Activated naive CD8-positive, alpha-beta T cell treated with anti-CD3 and anti-CD28 coated beads, Interleukin-2, amount 50 U/mL, for 24 hours (primary cell): ENCODE measurements at regions not wholly inside any gene's neighbourhood (a gene's known extent, or its start where the extent isn't known, plus 50 kb on each side); places are given as distances from the start of the nearest gene placed in this dataset.
"Not testable (repeated sequence)": the region's sequence is repeated elsewhere in the genome, so short reads cannot be mapped to it uniquely, and the experiment has no call there.

Experiments used
- ATAC-seq: fragments of 150-1000 bp; cut with Tn5 transposase; one replicate; pipeline ENCODE4 v1.10.0; 2021
- DNase-seq: peaks from one replicate; pipeline ENCODE4 v3.0.0; 2021
- H3K27ac Mint-ChIP-seq: one replicate; pipeline ENCODE4 v1.8.0; 2021; ENCODE audit warnings: mild to moderate bottlenecking, mixed read lengths
- H3K27me3 Mint-ChIP-seq: one replicate; pipeline ENCODE4 v1.8.0; 2021; ENCODE audit warnings: mixed read lengths
- H3K36me3 Mint-ChIP-seq: one replicate; pipeline ENCODE4 v1.8.0; 2021; ENCODE audit warnings: low read depth, mixed read lengths
- H3K4me1 Mint-ChIP-seq: one replicate; pipeline ENCODE4 v1.8.0; 2021; ENCODE audit warnings: mixed read lengths
- H3K4me3 Mint-ChIP-seq: one replicate; pipeline ENCODE4 v1.8.0; 2021; ENCODE audit warnings: mild to moderate bottlenecking, moderate library complexity, mixed read lengths
- H3K9me3 Mint-ChIP-seq: one replicate; pipeline ENCODE4 v1.8.0; 2021; ENCODE audit warnings: mixed read lengths

DNA sequence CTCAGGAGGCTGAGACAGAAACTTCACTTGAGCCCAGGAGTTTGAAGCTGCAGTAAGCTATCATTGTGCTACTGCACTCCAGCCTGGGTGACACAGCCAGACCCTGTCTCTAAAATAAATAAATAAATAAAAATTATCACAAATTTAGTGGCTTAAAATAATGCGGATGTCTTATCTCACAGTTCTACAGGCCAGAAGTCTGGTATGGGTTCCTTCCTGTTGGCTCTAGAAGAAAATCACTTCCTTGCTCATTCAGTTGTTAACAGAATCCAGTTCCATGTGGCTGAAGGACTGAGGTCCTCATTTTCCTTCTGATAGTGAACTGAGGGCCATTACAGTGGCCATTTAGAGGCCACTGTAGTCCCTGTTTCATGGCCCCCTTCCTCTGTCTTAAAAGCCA, 94.6 kb upstream of the S1PR1 start:
- DNase-seq (no peak), ATAC-seq (no peak)
- Mint-ChIP-seq H3K27ac (no peak overlapping the region), H3K36me3 (no peaks in the 10 kb centered on the region), H3K9me3 (no peaks in the 10 kb centered on the region), H3K4me3 (no peak overlapping the region), H3K4me1 (peaks cover 46% of the 10 kb centered on the region), H3K27me3 (no peaks in the 10 kb centered on the region)

DNA sequence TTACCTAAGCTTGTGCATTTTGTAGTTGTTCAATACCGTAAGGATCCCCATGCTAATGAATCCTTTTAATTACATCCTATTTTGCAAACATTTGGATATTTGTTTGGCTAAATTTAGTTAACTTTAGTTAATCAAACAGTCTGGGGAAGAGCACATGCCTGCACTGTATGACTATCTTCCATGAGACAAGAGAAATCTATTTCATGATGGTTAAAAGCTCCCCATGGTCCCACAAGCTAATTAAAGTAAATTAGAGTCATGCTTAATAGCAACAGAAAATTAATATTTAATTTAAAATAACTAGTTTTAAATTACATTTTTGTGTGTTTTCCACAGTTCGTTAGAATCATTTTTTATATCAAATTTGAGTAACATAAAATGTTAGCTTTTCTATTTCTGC, 95.4 kb upstream of the S1PR1 start:
- DNase-seq: no peak
- no peak for ATAC-seq

DNA sequence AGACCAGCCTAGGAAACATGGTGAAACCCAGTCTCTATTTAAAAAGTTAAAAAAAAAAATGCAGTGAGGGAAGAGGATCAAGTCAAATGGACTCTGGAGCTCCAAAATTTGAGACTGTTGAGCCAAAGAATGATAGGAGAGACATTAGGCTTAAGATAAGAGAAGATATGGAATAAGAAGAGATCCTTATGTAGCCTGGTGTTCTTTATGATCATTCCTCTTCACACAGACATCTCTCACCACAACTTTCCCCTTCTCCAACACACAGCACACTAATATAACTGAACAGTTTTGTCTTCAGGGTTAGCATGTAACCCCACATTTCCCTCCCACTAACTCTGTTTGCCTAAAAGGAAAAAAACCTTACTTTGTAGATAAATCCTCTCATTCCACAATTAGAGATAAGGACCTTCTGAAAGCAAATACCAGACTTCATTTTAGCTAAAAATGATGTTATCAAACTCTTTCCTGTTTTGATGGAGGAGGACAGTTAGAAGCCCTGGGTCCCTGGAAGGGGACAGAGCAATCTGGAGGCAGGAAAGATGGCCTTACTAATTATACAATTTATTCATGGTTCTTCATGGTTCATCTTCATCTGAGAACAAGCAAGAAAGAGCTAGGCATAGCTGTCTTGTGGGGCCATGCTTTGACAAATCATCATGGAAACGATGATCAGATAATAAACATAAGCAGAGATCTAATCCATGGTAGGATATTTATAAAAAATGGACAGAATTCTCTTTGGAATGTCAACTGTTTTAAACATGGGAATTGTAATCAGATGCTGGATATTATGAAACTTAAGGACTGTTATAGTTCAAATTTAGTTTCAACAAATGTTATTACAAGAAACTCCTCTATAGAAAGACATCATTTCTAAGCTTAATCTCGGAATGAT, 96.7 kb upstream of the S1PR1 start:
- H3K4me1 Mint-ChIP-seq: peaks cover 56% of the 10 kb centered on the region
- no peaks in the 10 kb centered on the region for H3K27me3 Mint-ChIP-seq
- DNase-seq: no peak
- H3K36me3 Mint-ChIP-seq: no peaks in the 10 kb centered on the region
- H3K9me3 Mint-ChIP-seq: no peaks in the 10 kb centered on the region
- no peak for ATAC-seq
- H3K4me3 Mint-ChIP-seq: no peak overlapping the region
- H3K27ac Mint-ChIP-seq: no peak overlapping the region

More for the DNA sequence above, 95.4 kb upstream of the S1PR1 start:
- no peak overlapping the region for H3K27ac Mint-ChIP-seq
- H3K9me3 Mint-ChIP-seq: no peaks in the 10 kb centered on the region
- H3K27me3 Mint-ChIP-seq: no peaks in the 10 kb centered on the region
- no peak overlapping the region for H3K4me3 Mint-ChIP-seq
- peaks cover 54% of the 10 kb centered on the region for H3K4me1 Mint-ChIP-seq
- no peaks in the 10 kb centered on the region for H3K36me3 Mint-ChIP-seq

DNA sequence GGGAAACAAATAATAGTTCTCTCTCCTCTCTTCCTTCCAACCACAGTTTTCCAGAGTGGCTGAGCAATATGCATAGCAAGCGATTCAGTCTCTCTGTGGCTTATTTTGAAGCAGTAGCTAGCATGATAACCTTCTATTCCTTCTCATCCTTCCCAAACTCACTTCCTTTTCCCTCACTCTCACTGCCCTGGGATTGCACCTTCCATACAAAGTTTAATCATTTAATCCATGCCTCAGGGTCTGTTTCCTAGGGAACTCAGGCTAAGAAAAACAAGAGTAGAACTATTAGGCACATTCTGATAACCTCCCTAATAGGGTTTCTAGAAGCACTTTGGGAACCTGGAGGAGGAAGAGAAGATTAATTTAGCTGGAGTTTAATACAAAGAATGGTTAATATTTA, 97.7 kb upstream of the S1PR1 start:
- H3K4me1 Mint-ChIP-seq: peaks cover 58% of the 10 kb centered on the region
- H3K27ac Mint-ChIP-seq: peak overlapping the region; percentile 25
- no peak for ATAC-seq
- no peaks in the 10 kb centered on the region for H3K9me3 Mint-ChIP-seq
- H3K27me3 Mint-ChIP-seq: no peaks in the 10 kb centered on the region
- no peak overlapping the region for H3K4me3 Mint-ChIP-seq
- DNase-seq: no peak
- no peaks in the 10 kb centered on the region for H3K36me3 Mint-ChIP-seq

DNA sequence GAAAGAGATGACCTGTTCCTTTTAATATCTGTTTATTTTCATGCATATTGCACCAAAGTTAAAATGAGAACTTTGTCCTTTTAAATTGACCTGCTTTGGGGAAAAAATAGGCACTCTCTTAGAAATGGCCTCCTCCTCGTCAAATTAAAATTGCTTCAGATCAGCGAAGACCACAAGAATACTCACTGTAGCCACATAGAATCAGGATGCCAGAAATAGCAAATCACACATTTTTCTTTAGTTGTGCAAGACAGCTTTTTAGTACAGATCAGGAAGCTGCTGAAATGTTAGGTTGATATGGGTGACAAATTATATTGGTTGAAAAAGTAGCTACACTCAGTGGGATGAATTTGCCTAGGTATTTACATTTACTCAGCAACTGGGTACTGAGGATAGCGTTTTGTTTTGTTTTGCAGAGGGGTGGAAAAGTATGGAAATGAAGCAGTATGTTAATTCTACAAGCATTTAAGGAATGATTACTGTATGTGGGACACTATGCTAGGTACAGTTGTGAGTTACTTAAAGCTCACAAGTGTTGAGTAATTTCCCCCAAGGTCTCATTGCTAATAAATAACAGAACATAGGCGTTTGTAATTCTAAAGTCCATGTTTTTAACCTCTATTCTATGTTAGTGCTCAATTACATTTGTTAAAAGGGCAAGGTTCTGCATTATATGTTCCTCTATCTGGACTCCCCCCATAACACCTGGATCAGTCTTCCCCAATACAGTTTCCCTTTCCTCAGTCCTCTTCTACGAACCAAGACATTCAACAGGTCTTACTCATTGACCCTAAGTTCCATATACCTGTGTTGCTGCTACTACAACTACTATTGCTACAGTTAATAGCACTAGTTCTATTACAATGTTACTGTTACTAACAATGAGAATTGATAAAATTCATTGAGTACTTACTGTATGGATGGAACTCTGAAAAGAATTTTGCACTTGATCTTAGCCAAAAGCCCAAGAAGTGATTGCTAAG, 99.4 kb upstream of the S1PR1 start:
- Mint-ChIP-seq H3K4me3 (peak overlapping the region; percentile 41), H3K9me3 (no peaks in the 10 kb centered on the region), H3K36me3 (no peaks in the 10 kb centered on the region), H3K27me3 (no peaks in the 10 kb centered on the region), H3K27ac (peak overlapping the region; percentile 84), H3K4me1 (peaks cover 65% of the 10 kb centered on the region)
- peak; percentile 64 for ATAC-seq
- DNase-seq: no peak

DNA sequence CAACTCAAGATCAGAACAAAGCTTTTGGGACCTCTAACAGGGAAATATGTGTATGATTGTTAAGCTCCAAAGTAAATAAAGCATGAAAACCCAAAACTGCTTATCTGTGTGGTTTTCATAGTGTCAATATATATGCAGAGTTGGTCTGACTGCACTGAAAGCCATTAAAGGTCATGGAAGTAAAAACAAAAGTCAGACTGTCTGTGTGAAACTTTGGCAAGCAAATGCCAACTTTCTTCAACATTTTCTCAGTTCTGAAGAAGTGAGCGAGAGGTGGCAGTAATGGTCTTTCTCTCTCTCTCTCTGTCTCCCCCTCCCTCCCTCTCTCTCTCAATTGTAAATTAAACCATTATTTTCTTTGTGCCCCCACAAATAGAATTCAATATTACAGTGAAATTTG, 100.1 kb upstream of the S1PR1 start:
- ATAC-seq: peak; percentile 88
- Mint-ChIP-seq H3K36me3 (no peaks in the 10 kb centered on the region), H3K27me3 (no peaks in the 10 kb centered on the region), H3K4me1 (peaks cover 69% of the 10 kb centered on the region), H3K27ac (peak overlapping the region; percentile 84), H3K4me3 (peak overlapping the region; percentile 41), H3K9me3 (no peaks in the 10 kb centered on the region)
- no peak for DNase-seq

DNA sequence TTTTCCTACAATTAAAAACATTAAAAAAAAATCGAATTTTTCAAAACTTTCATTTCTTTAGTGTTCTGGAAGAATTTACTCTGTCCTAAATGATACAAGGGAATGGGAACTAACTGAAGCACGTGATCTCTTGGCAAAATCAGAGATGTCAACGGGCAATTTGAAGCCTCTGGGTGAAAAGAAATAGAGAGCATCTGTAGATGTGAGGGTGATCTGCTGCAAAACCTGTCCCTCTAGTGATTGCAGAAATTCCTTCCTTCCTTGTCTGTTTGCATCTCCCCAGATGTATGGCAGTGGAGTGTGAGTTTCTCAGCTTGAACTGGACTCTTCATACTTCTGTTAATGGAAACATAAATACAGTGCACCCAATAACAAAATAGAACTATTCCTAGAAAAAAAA, 100.5 kb upstream of the S1PR1 start:
- no peaks in the 10 kb centered on the region for H3K9me3 Mint-ChIP-seq
- no peak for DNase-seq
- ATAC-seq: no peak
- peaks cover 74% of the 10 kb centered on the region for H3K4me1 Mint-ChIP-seq
- H3K27ac Mint-ChIP-seq: peak overlapping the region; percentile 84
- H3K36me3 Mint-ChIP-seq: no peaks in the 10 kb centered on the region
- peak overlapping the region; percentile 15 for H3K4me3 Mint-ChIP-seq
- H3K27me3 Mint-ChIP-seq: no peaks in the 10 kb centered on the region

DNA sequence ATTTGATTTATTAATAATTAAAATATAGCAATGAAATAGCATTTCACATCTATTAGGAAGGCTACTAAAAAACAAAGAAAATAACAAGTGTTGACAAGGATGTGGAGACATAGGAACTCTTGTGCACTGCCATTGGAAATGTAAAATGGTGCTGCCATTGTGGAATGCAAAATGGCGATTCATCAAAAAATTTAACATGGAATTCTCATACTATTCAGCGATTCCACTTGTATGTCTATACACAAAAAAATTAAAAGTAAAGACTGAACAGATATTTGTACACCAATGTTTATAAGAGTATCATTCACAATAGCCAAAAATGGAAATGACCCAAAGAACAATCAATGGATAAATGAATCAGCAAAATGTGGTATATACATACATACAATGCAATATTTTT, 101.3 kb upstream of the S1PR1 start:
- ATAC-seq: no peak

DNA sequence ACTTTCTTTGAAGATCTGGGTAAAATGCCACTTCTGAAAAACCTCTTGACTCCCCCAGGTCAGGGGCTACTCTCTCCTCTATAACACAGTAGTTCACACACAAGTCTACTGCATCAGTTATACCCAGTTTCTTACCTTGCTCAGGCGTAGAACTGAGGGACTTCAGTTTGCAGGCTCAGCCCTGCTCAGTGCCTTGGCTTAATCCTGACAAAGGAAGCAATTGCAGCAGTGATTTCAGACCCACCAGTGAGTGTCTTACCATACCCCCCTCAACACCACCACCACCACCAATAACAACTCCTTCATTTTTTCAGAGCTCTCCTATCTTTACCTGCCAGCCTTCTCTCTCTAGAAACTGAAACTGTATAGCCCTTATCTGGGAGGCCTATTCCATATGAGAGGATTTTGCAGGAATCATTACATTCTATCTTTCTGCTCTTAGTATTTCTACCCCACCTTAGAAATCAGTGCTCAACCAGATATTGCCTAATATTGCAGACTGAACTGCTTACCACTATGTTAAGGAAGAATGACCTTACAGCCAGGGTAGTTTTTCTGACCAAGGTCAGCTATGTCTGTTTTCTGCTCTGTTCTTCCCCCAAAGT, 105.5 kb upstream of the S1PR1 start:
- Mint-ChIP-seq H3K9me3 (no peaks in the 10 kb centered on the region), H3K36me3 (no peaks in the 10 kb centered on the region), H3K27me3 (no peaks in the 10 kb centered on the region), H3K4me1 (peaks cover 78% of the 10 kb centered on the region), H3K27ac (no peak overlapping the region), H3K4me3 (no peak overlapping the region)
- ATAC-seq (no peak), DNase-seq (no peak)

More for the DNA sequence above, 101.3 kb upstream of the S1PR1 start:
- Mint-ChIP-seq H3K9me3 (no peaks in the 10 kb centered on the region), H3K27ac (no peak overlapping the region), H3K4me3 (no peak overlapping the region), H3K4me1 (peaks cover 81% of the 10 kb centered on the region), H3K36me3 (no peaks in the 10 kb centered on the region), H3K27me3 (no peaks in the 10 kb centered on the region)
- no peak for DNase-seq

DNA sequence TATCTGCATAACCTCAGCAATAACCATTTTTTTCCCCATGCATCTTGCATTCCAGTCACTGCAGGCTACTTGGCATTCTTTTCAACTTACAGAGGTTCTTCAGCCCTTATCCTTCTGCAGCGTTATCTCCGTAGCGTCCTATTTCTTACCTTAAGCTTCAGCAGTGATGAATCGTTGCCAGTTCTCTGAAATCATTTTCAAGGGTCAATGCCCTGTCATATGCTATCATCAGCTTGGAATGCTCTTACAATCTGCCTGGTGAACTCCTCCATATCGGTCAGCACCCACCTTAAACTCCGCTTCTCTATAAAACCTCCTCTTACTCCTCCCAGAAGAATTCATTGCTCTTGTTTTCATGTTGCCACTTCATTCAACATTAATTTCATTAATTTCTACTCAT, 105.1 kb upstream of the DPH5 start:
- ATAC-seq (no peak), DNase-seq (no peak)
- Mint-ChIP-seq H3K27ac (no peak overlapping the region), H3K27me3 (no peaks in the 10 kb centered on the region), H3K9me3 (no peaks in the 10 kb centered on the region), H3K4me3 (no peak overlapping the region), H3K4me1 (peaks cover 71% of the 10 kb centered on the region), H3K36me3 (no peaks in the 10 kb centered on the region)

DNA sequence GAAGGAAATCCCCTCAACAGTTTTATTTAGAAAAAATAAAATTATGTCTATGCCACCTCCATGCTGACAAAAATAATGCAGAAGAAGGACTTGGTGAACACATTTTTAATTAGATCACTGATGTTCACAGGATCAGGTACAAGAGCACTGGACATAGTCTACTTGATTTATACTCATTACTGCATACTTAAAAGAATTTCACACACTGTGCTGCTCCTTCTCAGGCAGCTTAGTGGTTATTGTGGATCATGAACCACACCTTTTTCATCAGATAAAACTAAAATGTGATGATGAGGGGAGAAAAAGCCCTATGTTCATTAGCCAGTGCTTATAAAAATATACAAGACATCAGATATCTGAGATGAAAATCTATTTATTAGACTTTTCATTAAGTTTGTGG, 103.3 kb upstream of the DPH5 start:
- no peak overlapping the region for H3K4me3 Mint-ChIP-seq
- ATAC-seq: no peak

DNA sequence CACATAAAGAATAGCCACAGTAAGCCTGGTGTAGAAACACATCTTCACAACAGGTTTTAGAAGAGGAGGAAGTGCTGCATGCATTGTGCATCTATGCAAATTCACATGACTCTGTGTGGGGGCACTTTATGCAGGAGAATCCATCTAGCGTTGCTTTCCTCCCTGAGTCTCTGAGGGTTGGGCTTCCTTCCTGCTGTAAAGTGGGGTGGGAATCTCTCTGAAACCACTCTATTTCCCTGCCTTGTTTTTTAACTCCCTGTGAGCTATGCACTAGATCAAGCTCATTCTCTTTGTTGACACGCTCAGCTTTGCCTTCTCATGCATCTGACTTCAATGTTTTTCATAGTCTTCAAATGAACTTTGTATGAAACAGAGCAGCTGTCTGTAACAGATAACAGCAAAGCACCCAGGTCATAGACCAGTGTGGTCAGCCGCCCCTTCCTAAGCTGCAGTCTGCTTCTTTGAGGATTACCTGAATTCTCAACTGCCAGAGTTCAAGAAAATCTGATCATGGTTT, 102.7 kb upstream of the DPH5 start:
- ATAC-seq (peak; percentile 29), DNase-seq (no peak)
- Mint-ChIP-seq H3K9me3 (no peaks in the 10 kb centered on the region), H3K4me3 (peak overlapping the region; percentile 27), H3K36me3 (no peaks in the 10 kb centered on the region), H3K4me1 (peaks cover 70% of the 10 kb centered on the region), H3K27ac (peak overlapping the region; percentile 83), H3K27me3 (no peaks in the 10 kb centered on the region)

More for the DNA sequence above, 103.3 kb upstream of the DPH5 start:
- no peaks in the 10 kb centered on the region for H3K9me3 Mint-ChIP-seq
- no peaks in the 10 kb centered on the region for H3K36me3 Mint-ChIP-seq
- H3K4me1 Mint-ChIP-seq: peaks cover 69% of the 10 kb centered on the region
- H3K27me3 Mint-ChIP-seq: no peaks in the 10 kb centered on the region
- no peak for DNase-seq
- H3K27ac Mint-ChIP-seq: no peak overlapping the region

DNA sequence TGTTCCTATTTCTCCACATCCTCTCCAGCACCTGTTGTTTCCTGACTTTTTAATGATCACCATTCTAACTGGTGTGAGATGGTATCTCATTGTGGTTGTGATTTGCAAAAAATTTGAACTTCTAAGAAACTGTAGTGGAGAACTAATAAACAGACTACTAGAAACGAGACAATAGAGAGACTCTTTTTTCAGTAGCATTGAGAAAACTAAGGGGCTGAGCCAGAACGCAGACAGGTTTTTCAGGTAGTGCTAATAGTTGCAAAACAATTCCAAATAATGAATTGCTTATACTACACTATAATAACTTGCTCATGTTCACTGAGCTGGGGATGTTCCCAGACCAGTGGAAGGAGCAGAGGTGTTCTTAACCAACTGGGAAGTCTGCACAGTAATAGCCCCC, 98.8 kb upstream of the DPH5 start:
- Mint-ChIP-seq H3K27ac (no peak overlapping the region), H3K4me1 (peaks cover 74% of the 10 kb centered on the region), H3K27me3 (no peaks in the 10 kb centered on the region), H3K36me3 (no peaks in the 10 kb centered on the region), H3K4me3 (no peak overlapping the region), H3K9me3 (no peaks in the 10 kb centered on the region)
- ATAC-seq (no peak), DNase-seq (no peak)

DNA sequence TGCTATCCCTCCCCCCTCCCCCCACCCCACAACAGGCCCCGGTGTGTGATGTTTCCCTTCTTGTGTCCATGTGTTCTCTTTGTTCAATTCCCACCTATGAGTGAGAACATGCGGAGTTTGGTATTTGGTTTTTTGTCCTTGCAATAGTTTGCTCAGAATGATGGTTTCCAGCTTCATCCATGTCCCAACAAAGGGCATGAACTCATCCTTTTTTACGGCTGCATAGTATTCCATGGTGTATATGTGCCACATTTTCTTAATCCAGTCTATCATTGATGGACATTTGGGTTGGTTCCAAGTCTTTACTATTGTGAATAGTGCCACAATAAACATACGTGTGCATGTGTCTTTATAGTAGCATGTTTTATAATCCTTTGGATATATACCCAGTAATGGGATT, 98.3 kb upstream of the DPH5 start:
- H3K36me3 Mint-ChIP-seq, DNase-seq, H3K27ac Mint-ChIP-seq, H3K27me3 Mint-ChIP-seq, ATAC-seq, H3K9me3 Mint-ChIP-seq, H3K4me3 Mint-ChIP-seq: not testable (repeated sequence)
- H3K4me1 Mint-ChIP-seq: peaks cover 71% of the 10 kb centered on the region
